Colonic mucosa (tissue), 4 donors: ENCODE measurements at regions not wholly inside any gene's neighbourhood (a gene's known extent, or its start where the extent isn't known, plus 50 kb on each side); places are given as distances from the start of the nearest gene placed in this dataset.

ENCODE experiments used
- DNase-seq: peaks from one replicate; pipeline ENCODE4 v3.0.0-alpha.2; 2020
- H3K27ac ChIP-seq: fragments of 200-600 bp; one replicate; pipeline ENCODE4 v1.8.0; 2021
- H3K27me3 ChIP-seq: fragments of 200-600 bp; one replicate; pipeline ENCODE4 v1.8.0; 2021
- H3K36me3 ChIP-seq: fragments of 200-600 bp; one replicate; pipeline ENCODE4 v1.8.0; 2021
- H3K4me1 ChIP-seq: fragments of 200-600 bp; one replicate; pipeline ENCODE4 v1.8.0; 2021; ENCODE audit warnings: mild to moderate bottlenecking
- H3K4me3 ChIP-seq: fragments of 200-600 bp; one replicate; pipeline ENCODE4 v1.8.0; 2021
- H3K9ac ChIP-seq, 2 donors: one replicate each; pipeline ENCODE4 v1.7.0; 2013; ENCODE audit warnings: control low read depth in 2 of 2, low read depth in 2 of 2, low read length in 2 of 2
- H3K9me3 ChIP-seq: fragments of 200-600 bp; one replicate; pipeline ENCODE4 v1.8.0; 2021
- intact Hi-C: fragments of 100-400 bp; cut with DNase I; formaldehyde crosslinking; loops from one replicate; pipeline ENCODE4 v1.14.1; 2022
- TF ChIP-seq, protein P1 (sequence below): fragments of 200-600 bp; IDR thresholded peaks from one replicate; pipeline ENCODE4 v1.8.0; 2022; ENCODE audit warnings: antibody characterized with exemption, mild to moderate bottlenecking
- donor health status: healthy.
- donor health status: DM: no; HTN: no; CAD: no.
- donor health status: DM: no; HTN: no; CAD: no.

- no peak for DNase-seq
- Histone ChIP-seq H3K9me3 (no peaks in the 10 kb centered on the region), H3K9ac (no peak overlapping the region), H3K4me3 (no peak overlapping the region), H3K4me1 (no peaks in the 10 kb centered on the region), H3K36me3 (no peaks in the 10 kb centered on the region), H3K27me3 (no peaks in the 10 kb centered on the region), H3K27ac (no peak overlapping the region)
- intact Hi-C loops, result no loop called here
- TF ChIP-seq, protein P1, sequence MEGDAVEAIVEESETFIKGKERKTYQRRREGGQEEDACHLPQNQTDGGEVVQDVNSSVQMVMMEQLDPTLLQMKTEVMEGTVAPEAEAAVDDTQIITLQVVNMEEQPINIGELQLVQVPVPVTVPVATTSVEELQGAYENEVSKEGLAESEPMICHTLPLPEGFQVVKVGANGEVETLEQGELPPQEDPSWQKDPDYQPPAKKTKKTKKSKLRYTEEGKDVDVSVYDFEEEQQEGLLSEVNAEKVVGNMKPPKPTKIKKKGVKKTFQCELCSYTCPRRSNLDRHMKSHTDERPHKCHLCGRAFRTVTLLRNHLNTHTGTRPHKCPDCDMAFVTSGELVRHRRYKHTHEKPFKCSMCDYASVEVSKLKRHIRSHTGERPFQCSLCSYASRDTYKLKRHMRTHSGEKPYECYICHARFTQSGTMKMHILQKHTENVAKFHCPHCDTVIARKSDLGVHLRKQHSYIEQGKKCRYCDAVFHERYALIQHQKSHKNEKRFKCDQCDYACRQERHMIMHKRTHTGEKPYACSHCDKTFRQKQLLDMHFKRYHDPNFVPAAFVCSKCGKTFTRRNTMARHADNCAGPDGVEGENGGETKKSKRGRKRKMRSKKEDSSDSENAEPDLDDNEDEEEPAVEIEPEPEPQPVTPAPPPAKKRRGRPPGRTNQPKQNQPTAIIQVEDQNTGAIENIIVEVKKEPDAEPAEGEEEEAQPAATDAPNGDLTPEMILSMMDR, result no peak
These were observed 469.8 kb upstream of the ANO3 start for GRCh38 chr11:25862159-25862558.

- DNase-seq, result no peak
- H3K27me3 ChIP-seq, result no peaks in the 10 kb centered on the region
- H3K9me3 ChIP-seq, result no peaks in the 10 kb centered on the region
- intact Hi-C loops, result no loop called here
- TF ChIP-seq, protein P1, result no peak
- H3K27ac ChIP-seq, result no peak overlapping the region
- H3K36me3 ChIP-seq, result no peaks in the 10 kb centered on the region
- H3K9ac ChIP-seq, result no peak overlapping the region
- no peak overlapping the region for H3K4me3 ChIP-seq
- H3K4me1 ChIP-seq, result no peaks in the 10 kb centered on the region
These were observed 467.9 kb upstream of the ANO3 start for GRCh38 chr11:25863986-25864385.

DNA sequence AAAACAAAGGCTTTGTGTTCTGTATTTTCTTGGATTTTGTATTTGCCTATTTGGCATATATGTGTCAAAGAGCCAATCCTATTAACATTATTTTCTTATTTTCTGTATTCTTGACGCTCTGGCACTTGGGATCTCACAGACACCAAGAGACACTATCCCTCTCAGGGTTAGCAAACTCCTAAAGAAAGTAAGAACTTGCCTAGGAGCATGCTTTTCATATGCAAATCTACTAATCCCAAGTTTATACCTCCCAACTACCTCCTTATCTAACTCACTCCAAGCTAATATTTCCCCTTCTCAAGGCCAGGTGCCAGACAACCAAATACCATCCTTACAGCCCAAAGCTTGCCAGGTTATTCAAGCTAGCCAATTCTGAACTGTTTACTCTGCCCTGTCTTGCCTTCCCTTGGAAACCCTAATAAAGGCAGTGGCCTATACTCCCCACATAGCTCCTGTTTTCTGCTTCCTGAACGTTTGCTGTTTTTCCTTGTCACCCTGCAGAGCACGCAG, 455.4 kb upstream of the ANO3 start:
- no peak for DNase-seq
- TF ChIP-seq, protein P1, result no peak
- no peaks in the 10 kb centered on the region for H3K36me3 ChIP-seq
- H3K9ac ChIP-seq, result no peak overlapping the region
- no peak overlapping the region for H3K27ac ChIP-seq
- intact Hi-C loops, result no loop called here
- no peak overlapping the region for H3K4me3 ChIP-seq
- no peaks in the 10 kb centered on the region for H3K9me3 ChIP-seq
- no peaks in the 10 kb centered on the region for H3K4me1 ChIP-seq
- no peaks in the 10 kb centered on the region for H3K27me3 ChIP-seq

DNA sequence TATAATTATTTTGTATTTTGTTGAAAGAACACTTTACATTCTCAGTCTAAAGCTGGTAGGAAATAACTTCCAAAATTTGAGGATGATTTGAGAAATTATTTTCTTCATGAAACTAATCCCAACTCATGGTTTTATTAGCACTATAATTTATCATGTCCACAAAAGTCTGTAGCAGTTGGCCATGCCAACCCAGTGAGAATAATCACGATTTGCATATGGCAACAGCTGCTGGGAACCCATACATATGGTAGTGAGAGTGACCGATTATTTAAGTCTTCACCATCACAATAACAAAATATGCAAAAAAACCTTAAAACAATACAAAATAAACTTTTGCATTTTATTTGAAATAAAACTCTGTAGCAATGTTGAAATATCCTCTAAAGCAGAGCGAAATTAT, 445.9 kb upstream of the ANO3 start:
- H3K9ac ChIP-seq, result no peak overlapping the region
- no peaks in the 10 kb centered on the region for H3K27me3 ChIP-seq
- no peak overlapping the region for H3K4me3 ChIP-seq
- intact Hi-C loops, result no loop called here
- no peaks in the 10 kb centered on the region for H3K36me3 ChIP-seq
- H3K27ac ChIP-seq, result no peak overlapping the region
- H3K9me3 ChIP-seq, result no peaks in the 10 kb centered on the region
- TF ChIP-seq, protein P1, result no peak
- H3K4me1 ChIP-seq, result no peaks in the 10 kb centered on the region
- DNase-seq, result no peak

DNA sequence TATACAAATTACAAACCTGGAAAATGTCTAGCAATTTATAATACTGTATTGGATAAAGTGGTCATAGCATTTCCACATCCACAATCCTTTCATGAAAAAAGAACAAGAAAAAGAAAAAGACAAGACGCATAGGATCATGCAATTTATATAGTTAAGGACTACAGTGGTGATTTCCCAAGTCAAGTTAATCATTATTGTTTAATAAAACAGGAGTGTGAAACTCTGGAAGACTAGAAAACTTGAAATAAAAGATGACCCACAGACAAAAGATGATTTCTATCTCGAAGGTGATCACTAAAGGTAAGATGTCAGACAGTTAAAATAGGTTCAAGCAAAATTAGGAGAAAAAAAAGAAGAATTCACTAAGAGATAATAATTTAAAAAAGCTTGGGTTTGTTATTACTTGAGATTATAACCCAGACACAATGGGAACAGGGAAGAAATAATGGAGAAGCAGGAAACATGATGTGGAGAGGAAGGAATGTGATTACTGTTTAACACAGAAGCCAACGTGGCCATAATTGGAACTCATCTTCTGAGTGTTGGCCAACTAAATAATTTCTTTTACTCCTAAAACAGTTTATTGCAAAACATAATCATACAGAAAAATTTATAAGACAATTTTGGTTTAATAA, 441.2 kb upstream of the ANO3 start:
- Histone ChIP-seq H3K4me1 (no peaks in the 10 kb centered on the region), H3K27ac (no peak overlapping the region), H3K4me3 (no peak overlapping the region), H3K9ac (no peak overlapping the region), H3K9me3 (no peaks in the 10 kb centered on the region), H3K36me3 (no peaks in the 10 kb centered on the region), H3K27me3 (no peaks in the 10 kb centered on the region)
- TF ChIP-seq, protein P1, result no peak
- intact Hi-C loops, result no loop called here
- DNase-seq, result no peak
